K562 (cell line): ENCODE measurements at regions not wholly inside any gene's neighbourhood (a gene's known extent, or its start where the extent isn't known, plus 50 kb on each side); places are given as distances from the start of the nearest gene placed in this dataset.

Source experiments
- ATAC-seq: fragments of 200-7000 bp; cut with Tn5 transposase; 3 replicates; pipeline ENCODE4 v1.9.1; 2020; ENCODE audit warnings: moderate library complexity
- BruUV-seq: library from RNA; stranded (reverse); fragments of 400-500 nt; replicated peaks from 2 replicates; lab custom pipeline; 2021; lab: Mats Ljungman, UMichigan
- CTCF ChIA-PET: fragments of 300-600 bp; formaldehyde crosslinking; extraction: SDS; loops from one replicate; lab custom pipeline; 2021; ENCODE audit warnings: low intra/inter-chr PET ratio; lab: Yijun Ruan, JAX
- POLR2A ChIA-PET: fragments of 300-600, 350-650 bp; sonication (Branson Sonifier 250); formaldehyde crosslinking; extraction: SDS; loops from one replicate; lab custom pipeline; 2021; ENCODE audit warnings: antibody characterized with exemption, inconsistent platforms; lab: Yijun Ruan, JAX
- DNase-seq, 4 experiments: peaks; one replicate each; pipeline versions ENCODE4 v3.0.0 to v3.0.0-alpha.2; 2011 to 2018; ENCODE audit warnings: low spot score in 3 of 4, mixed read lengths in 3 of 4; ENCODE audit errors: extremely low read depth in 1 of 4
- FAIRE-seq: peaks from 2 replicates; lab custom pipeline; 2011; peaks lifted over from hg19 to GRCh38; lab: Jason Lieb, UNC
- H2AFZ ChIP-seq: 2 replicates; pipeline ENCODE4 v1.6.0; 2011; ENCODE audit warnings: low read depth, low read length, control low read depth, inconsistent platforms
- H3K27ac ChIP-seq: fragments of 200-600 bp; 3 replicates; pipeline ENCODE4 v1.8.0; 2011; ENCODE audit warnings: low read depth, mild to moderate bottlenecking, control low read depth, inconsistent platforms, low read length, moderate library complexity, mixed read lengths; ENCODE audit errors: extremely low read depth
- H3K27me3 ChIP-seq, 2 experiments: fragments of 300-600 bp in 1 of 2; 2 replicates in 1 of 2; 3 replicates in 1 of 2; pipeline versions ENCODE4 v1.6.0 to v1.8.0; 2011; ENCODE audit warnings: inconsistent platforms in 2 of 2, low read length in 2 of 2, mild to moderate bottlenecking in 1 of 2, mixed read lengths in 1 of 2, moderate library complexity in 1 of 2; ENCODE audit not compliant: control insufficient read depth in 2 of 2, insufficient read depth in 2 of 2
- H3K36me3 ChIP-seq: fragments of 300-600 bp; 3 replicates; pipeline ENCODE4 v1.8.0; 2011; ENCODE audit warnings: mild to moderate bottlenecking, low read length, inconsistent platforms; ENCODE audit not compliant: control insufficient read depth, insufficient read depth
- H3K4me1 ChIP-seq, 2 experiments: fragments of 200-600 bp in 1 of 2; replicated peaks in 1 of 2; 2 replicates in 1 of 2; 3 replicates in 1 of 2; pipeline versions ENCODE4 v1.5.1 to v1.8.0; 2011; ENCODE audit warnings: inconsistent platforms in 2 of 2, low read length in 2 of 2, mild to moderate bottlenecking in 1 of 2, mixed read lengths in 1 of 2, moderate library complexity in 1 of 2; ENCODE audit not compliant: control insufficient read depth in 2 of 2, insufficient read depth in 2 of 2
- H3K4me2 ChIP-seq: 2 replicates; pipeline ENCODE4 v1.6.1; 2011; ENCODE audit warnings: low read length, control low read depth, inconsistent platforms, mixed read lengths; ENCODE audit not compliant: insufficient read depth
- H3K4me3 ChIP-seq: fragments of 200-600 bp; sonication (generic), shearing (Covaris generic); 2 replicates; pipeline ENCODE4 v1.5.1; 2016; ENCODE audit warnings: control low read depth, inconsistent platforms
- H3K79me2 ChIP-seq: fragments of 200-600 bp; 3 replicates; pipeline ENCODE4 v1.8.0; 2011; ENCODE audit warnings: low read length, inconsistent platforms; ENCODE audit not compliant: control insufficient read depth, insufficient read depth
- H3K9ac ChIP-seq, 2 experiments: 2 replicates each; pipeline versions ENCODE4 v1.6.0 to v1.6.1; 2011; ENCODE audit warnings: low read depth in 2 of 2, low read length in 2 of 2, control low read depth in 1 of 2, inconsistent platforms in 1 of 2, mild to moderate bottlenecking in 1 of 2, mixed read lengths in 1 of 2; ENCODE audit not compliant: insufficient read depth in 1 of 2
- H3K9me1 ChIP-seq: one replicate; pipeline ENCODE4 v1.6.0; 2011; ENCODE audit warnings: inconsistent platforms, mild to moderate bottlenecking, low read length, moderate library complexity; ENCODE audit not compliant: control insufficient read depth, insufficient read depth
- H3K9me3 ChIP-seq: replicated peaks from 2 replicates; pipeline ENCODE4 v1.5.1; 2011; ENCODE audit warnings: low read depth, low read length, inconsistent platforms; ENCODE audit not compliant: control insufficient read depth, insufficient read depth
- H4K20me1 ChIP-seq: replicated peaks from 2 replicates; pipeline ENCODE4 v1.6.1; 2011; ENCODE audit warnings: low read length, inconsistent platforms, mixed read lengths; ENCODE audit not compliant: control insufficient read depth, insufficient read depth
- CC2D1A ChIP-seq: fragments of 450-650 bp; IDR thresholded peaks from 2 replicates; pipeline ENCODE4 v1.6.1; 2017; ENCODE audit warnings: mild to moderate bottlenecking
- MYC ChIP-seq, 2 experiments: fragments of 250-450 bp in 1 of 2; sonication (Bioruptor Pico) in 1 of 2; IDR thresholded peaks; 2 replicates each; pipeline versions ENCODE4 v1.5.1 to v1.6.1; 2012 to 2021; ENCODE audit warnings: low read depth in 2 of 2, borderline replicate concordance in 1 of 2, improper control_type of control experiment in 1 of 2, low read length in 1 of 2, mild to moderate bottlenecking in 1 of 2, moderate library complexity in 1 of 2
- SIN3A ChIP-seq, 2 experiments: fragments of 150-350 bp in 1 of 2; IDR thresholded peaks; 2 replicates each; pipeline ENCODE4 v1.6.1; 2011 to 2016; ENCODE audit warnings: borderline replicate concordance in 2 of 2, low read depth in 2 of 2, low read length in 2 of 2, mild to moderate bottlenecking in 2 of 2, moderate library complexity in 2 of 2; ENCODE audit not compliant: control insufficient read depth in 1 of 2
- SMAD1 ChIP-seq: fragments of 150-350 bp; IDR thresholded peaks from 2 replicates; pipeline ENCODE4 v1.6.1; 2014; ENCODE audit warnings: low read length, low read depth; ENCODE audit not compliant: partially characterized antibody
- TAF1 ChIP-seq: IDR thresholded peaks from 2 replicates; pipeline ENCODE4 v1.6.1; 2011; ENCODE audit warnings: mild to moderate bottlenecking, low read length, moderate library complexity; ENCODE audit not compliant: insufficient read depth, control insufficient read depth, severe bottlenecking; ENCODE audit errors: extremely low read depth
- ZKSCAN1 ChIP-seq: fragments of 150-350 bp; IDR thresholded peaks from 2 replicates; pipeline ENCODE4 v1.6.1; 2016; ENCODE audit warnings: low read depth, low read length
- ZNF347 ChIP-seq: fragments of 450-650 bp; formaldehyde crosslinking; IDR thresholded peaks from 2 replicates; pipeline ENCODE4 v1.4.0; 2020; ENCODE audit warnings: low read depth, mild to moderate bottlenecking, moderate library complexity
- WGBS: fragments of 100-300 bp; shearing (Covaris generic); methylation state at CpG from one replicate; pipeline ENCODE4 v1.1.6; 2016; ENCODE audit warnings: low coverage, mixed read lengths; ENCODE audit not compliant: insufficient coverage; ENCODE audit errors: missing lambda C conversion rate; 5-methylcytosine and 5-hydroxymethylcytosine counted together
- in situ Hi-C: fragments of 300-500 bp; cut with MboI; formaldehyde crosslinking; loops from 4 replicates; pipeline ENCODE4 v1.15.0; 2018; ENCODE audit warnings: inconsistent platforms, mixed read lengths
- intact Hi-C: fragments of 100-400 bp; cut with micrococcal nuclease; formaldehyde crosslinking; loops from 2 replicates; pipeline ENCODE4 v1.14.2; 2022
- TF ChIP-seq, protein P1 (sequence below): IDR thresholded peaks from 3 replicates; pipeline ENCODE4 v1.6.1; 2011; ENCODE audit warnings: borderline replicate concordance, mild to moderate bottlenecking, moderate library complexity; ENCODE audit not compliant: insufficient read length; ENCODE audit errors: extremely low read depth
- TF ChIP-seq, protein P2 (sequence below), 2 experiments: fragments of 200-800 bp in 1 of 2; sonication (Bioruptor generic) in 1 of 2; sonication (generic) in 1 of 2; formaldehyde crosslinking in 1 of 2; IDR thresholded peaks in 1 of 2; conservative IDR thresholded peaks in 1 of 2; 2 replicates each; pipeline versions ENCODE4 v1.5.0 to v1.6.1; 2016 to 2020; ENCODE audit warnings: missing compliant biosample characterization in 1 of 2, missing genetic modification characterization in 1 of 2, missing genetic modification reagents in 1 of 2

DNA sequence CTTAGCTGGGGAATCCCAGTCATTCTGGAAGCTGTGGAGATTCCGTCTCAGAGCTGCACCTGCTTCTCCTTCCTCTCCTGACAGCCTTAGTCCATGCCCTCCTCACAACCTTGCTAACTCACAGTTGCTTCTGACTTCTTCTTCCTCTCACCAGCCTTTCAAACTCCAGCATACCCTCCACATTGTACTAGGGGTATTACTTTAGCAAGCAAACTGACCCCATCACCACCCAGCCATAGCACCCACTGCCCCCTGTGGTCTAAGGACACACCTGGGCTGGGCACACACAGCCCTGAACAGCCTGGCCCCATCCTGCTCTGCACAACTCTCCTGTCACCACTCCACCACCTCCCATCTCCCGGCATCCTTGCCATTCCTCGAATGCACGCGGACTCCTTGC lies 208.2 kb downstream of the FBXO15 start:
- H3K4me1 ChIP-seq = no peaks in the 10 kb centered on the region
- H3K79me2 ChIP-seq = no peaks in the 10 kb centered on the region
- no TSS peak for BruUV-seq
- H3K4me2 ChIP-seq = no peak overlapping the region
- H3K9me3 ChIP-seq = no peaks in the 10 kb centered on the region
- no peaks in the 10 kb centered on the region for H4K20me1 ChIP-seq
- intact Hi-C loops (no loop called here), in situ Hi-C loops (no loop called here)
- no peaks in the 10 kb centered on the region for H3K36me3 ChIP-seq
- H3K27me3 ChIP-seq = no peaks in the 10 kb centered on the region; a peak in 1 of 5 replicates
- CTCF ChIA-PET = no interaction called here
- no peak overlapping the region for H2AFZ ChIP-seq
- WGBS = 0% methylated on average over 5 of the region's 5 CpGs
- no peak for ATAC-seq
- no peak overlapping the region for H3K27ac ChIP-seq
- DNase-seq = no peak
- no peak overlapping the region for H3K9ac ChIP-seq
- H3K4me3 ChIP-seq = no peak overlapping the region
- no peak for FAIRE-seq
- no peak for TF ChIP-seq TAF1
- TF ChIP-seq ZNF347 (CRISPR knock-in tag) = no peak
- no peak for TF ChIP-seq MYC (IDR thresholded peaks at IDR 0.05; ENCODE audit: low read depth, low read length)
- no peak for TF ChIP-seq MYC (CRISPR knock-in tag; IDR thresholded peaks at IDR 0.05; ENCODE audit: borderline replicate concordance, low read depth)
- TF ChIP-seq, protein P1, sequence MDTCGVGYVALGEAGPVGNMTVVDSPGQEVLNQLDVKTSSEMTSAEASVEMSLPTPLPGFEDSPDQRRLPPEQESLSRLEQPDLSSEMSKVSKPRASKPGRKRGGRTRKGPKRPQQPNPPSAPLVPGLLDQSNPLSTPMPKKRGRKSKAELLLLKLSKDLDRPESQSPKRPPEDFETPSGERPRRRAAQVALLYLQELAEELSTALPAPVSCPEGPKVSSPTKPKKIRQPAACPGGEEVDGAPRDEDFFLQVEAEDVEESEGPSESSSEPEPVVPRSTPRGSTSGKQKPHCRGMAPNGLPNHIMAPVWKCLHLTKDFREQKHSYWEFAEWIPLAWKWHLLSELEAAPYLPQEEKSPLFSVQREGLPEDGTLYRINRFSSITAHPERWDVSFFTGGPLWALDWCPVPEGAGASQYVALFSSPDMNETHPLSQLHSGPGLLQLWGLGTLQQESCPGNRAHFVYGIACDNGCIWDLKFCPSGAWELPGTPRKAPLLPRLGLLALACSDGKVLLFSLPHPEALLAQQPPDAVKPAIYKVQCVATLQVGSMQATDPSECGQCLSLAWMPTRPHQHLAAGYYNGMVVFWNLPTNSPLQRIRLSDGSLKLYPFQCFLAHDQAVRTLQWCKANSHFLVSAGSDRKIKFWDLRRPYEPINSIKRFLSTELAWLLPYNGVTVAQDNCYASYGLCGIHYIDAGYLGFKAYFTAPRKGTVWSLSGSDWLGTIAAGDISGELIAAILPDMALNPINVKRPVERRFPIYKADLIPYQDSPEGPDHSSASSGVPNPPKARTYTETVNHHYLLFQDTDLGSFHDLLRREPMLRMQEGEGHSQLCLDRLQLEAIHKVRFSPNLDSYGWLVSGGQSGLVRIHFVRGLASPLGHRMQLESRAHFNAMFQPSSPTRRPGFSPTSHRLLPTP = no peak
- no peak for TF ChIP-seq SIN3A (IDR thresholded peaks at IDR 0.05; ENCODE audit: borderline replicate concordance in 2 of 2, control insufficient read depth in 1 of 2, low read depth in 2 of 2, low read length in 2 of 2)
- no peak for TF ChIP-seq SMAD1
- no peak for TF ChIP-seq ZKSCAN1
- TF ChIP-seq CC2D1A = no peak
- TF ChIP-seq, protein P2, sequence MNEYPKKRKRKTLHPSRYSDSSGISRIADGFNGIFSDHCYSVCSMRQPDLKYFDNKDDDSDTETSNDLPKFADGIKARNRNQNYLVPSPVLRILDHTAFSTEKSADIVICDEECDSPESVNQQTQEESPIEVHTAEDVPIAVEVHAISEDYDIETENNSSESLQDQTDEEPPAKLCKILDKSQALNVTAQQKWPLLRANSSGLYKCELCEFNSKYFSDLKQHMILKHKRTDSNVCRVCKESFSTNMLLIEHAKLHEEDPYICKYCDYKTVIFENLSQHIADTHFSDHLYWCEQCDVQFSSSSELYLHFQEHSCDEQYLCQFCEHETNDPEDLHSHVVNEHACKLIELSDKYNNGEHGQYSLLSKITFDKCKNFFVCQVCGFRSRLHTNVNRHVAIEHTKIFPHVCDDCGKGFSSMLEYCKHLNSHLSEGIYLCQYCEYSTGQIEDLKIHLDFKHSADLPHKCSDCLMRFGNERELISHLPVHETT (CRISPR knock-in tag; conservative IDR thresholded peaks at IDR 0.05 in 1 of 2, IDR thresholded peaks at IDR 0.05 in 1 of 2) = no peak
- H3K9me1 ChIP-seq = no peaks in the 10 kb centered on the region
- POLR2A ChIA-PET = no interaction called here
